ENCODE measurements at regions not wholly inside any gene's neighbourhood (a gene's known extent, or its start where the extent isn't known, plus 50 kb on each side); places are given as distances from the start of the nearest gene placed in this dataset.

- ChIA-PET POLR2A (ENCODE audit: partially characterized antibody) (no interaction called here), CTCF (ENCODE audit: partially characterized antibody) (interaction anchor here (0.5 to 0.7 kb wide), 3 partner anchors 27 to 192 kb away, joined by 3 to 4 read pairs (median 3); no protein-coding TSS in a partner anchor)
- H2BK5ac ChIP-seq (ENCODE audit: low read depth, low read length), result no peak overlapping the region
- H3K79me1 ChIP-seq (ENCODE audit: low read depth, low read length), result no peaks in the 10 kb centered on the region
- H3K4me3 ChIP-seq (ENCODE audit: extremely low read depth in 1 of 4, insufficient read depth in 2 of 4, low read depth in 3 of 4, low read length in 4 of 4), result no peak overlapping the region
- WGBS, 2 experiments (ENCODE audit: extremely low coverage in 1 of 2, insufficient coverage in 1 of 2, insufficient read length in 1 of 2, insufficient replicate concordance in 2 of 2, low coverage in 1 of 2, low lambda C conversion rate in 2 of 2, missing lambda C conversion rate in 1 of 2), result 69% methylated on average over 1 of the region's 1 CpG; no CpG with 5 or more reads in 1 of the 2 experiments
- H2BK12ac ChIP-seq (ENCODE audit: low read depth, low read length), result no peak overlapping the region
- H3K36me3 ChIP-seq (ENCODE audit: control insufficient read depth in 2 of 4, insufficient read depth in 4 of 4, low read length in 3 of 4), result no peaks in the 10 kb centered on the region
- H2BK120ac ChIP-seq (replicated peaks; ENCODE audit: low read depth, low read length), result no peak overlapping the region
- no peak overlapping the region for H3K27ac ChIP-seq (ENCODE audit: low read depth, low read length)
- no peak for FAIRE-seq
- no peak overlapping the region for H2BK15ac ChIP-seq (ENCODE audit: low read length)
- TF ChIP-seq ATF2 (IDR thresholded peaks at IDR 0.05; ENCODE audit: low read length) (no peak), SP1 (IDR thresholded peaks at IDR 0.05; ENCODE audit: low read depth, low read length) (no peak), MAFK (IDR thresholded peaks at IDR 0.05; ENCODE audit: low read depth, low read length) (no peak), SUZ12 (IDR thresholded peaks at IDR 0.05; ENCODE audit: low read length) (no peak), NRF1 (IDR thresholded peaks at IDR 0.05; ENCODE audit: low read depth, low read length) (no peak), RBBP5 (IDR thresholded peaks at IDR 0.05; ENCODE audit: borderline replicate concordance, low read depth, low read length) (no peak)
- no peak for DNase-seq (ENCODE audit: low read depth in 1 of 2, low spot score in 2 of 2)
- H2AK5ac ChIP-seq (ENCODE audit: low read depth, low read length), result no peak overlapping the region
- H3K23ac ChIP-seq (ENCODE audit: insufficient read length), result no peak overlapping the region
- no peaks in the 10 kb centered on the region for H3K9me3 ChIP-seq (ENCODE audit: insufficient read depth in 2 of 2, low read depth in 1 of 2, low read length in 1 of 2)
- H4K91ac ChIP-seq (replicated peaks; ENCODE audit: insufficient read length, low read length), result no peak overlapping the region
- H3K56ac ChIP-seq (replicated peaks; ENCODE audit: insufficient read length, low read depth, low read length), result no peak overlapping the region
- H4K20me1 ChIP-seq (replicated peaks in 1 of 2; ENCODE audit: control insufficient read depth in 1 of 2, insufficient read depth in 2 of 2, low read length in 2 of 2), result no peaks in the 10 kb centered on the region
- no peaks in the 10 kb centered on the region; the same call in 1 of the 2 replicates for H3K23me2 ChIP-seq (ENCODE audit: low read depth, low read length)
- H4K8ac ChIP-seq (ENCODE audit: extremely low read depth, insufficient read depth, low read length), result no peak overlapping the region
- H3K18ac ChIP-seq (ENCODE audit: extremely low read depth, low read length), result no peak overlapping the region
- H2AFZ ChIP-seq (ENCODE audit: low read length), result no peak overlapping the region
- H2BK20ac ChIP-seq (ENCODE audit: low read length), result no peak overlapping the region
- H3K79me2 ChIP-seq (ENCODE audit: control insufficient read depth in 1 of 2, insufficient read depth in 2 of 2, low read length in 2 of 2), result no peaks in the 10 kb centered on the region
- H4K5ac ChIP-seq (ENCODE audit: insufficient read length, low read depth, low read length), result no peak overlapping the region
- no peak overlapping the region for H3K14ac ChIP-seq (ENCODE audit: insufficient read length)
- no peak overlapping the region for H3K4ac ChIP-seq (replicated peaks; ENCODE audit: insufficient read length, low read depth, low read length)
- H3K4me1 ChIP-seq (replicated peaks in 1 of 4; ENCODE audit: control insufficient read depth in 3 of 4, insufficient read depth in 4 of 4, low read length in 3 of 4), result peaks cover 0 to 13% (median 4%) of the 10 kb centered on the region in 4 experiments; a peak in 4 of 7 replicates
- H3K4me2 ChIP-seq (ENCODE audit: insufficient read depth in 1 of 2, low read depth in 2 of 2, low read length in 2 of 2), result no peak overlapping the region
- H3K9ac ChIP-seq (replicated peaks in 1 of 4; ENCODE audit: extremely low read depth in 1 of 4, low read depth in 3 of 4, low read length in 3 of 4), result no peak overlapping the region
- H3K27me3 ChIP-seq (replicated peaks in 1 of 4; ENCODE audit: control insufficient read depth in 3 of 4, extremely low read depth in 1 of 4, insufficient read depth in 3 of 4, low read length in 3 of 4), result no peaks in the 10 kb centered on the region
These were observed 100.6 kb downstream of the GTPBP8 start for GRCh38 chr3:113091417-113091816.
